ENCODE measurements at regions not wholly inside any gene's neighbourhood (a gene's known extent, or its start where the extent isn't known, plus 50 kb on each side); places are given as distances from the start of the nearest gene placed in this dataset.

DNA sequence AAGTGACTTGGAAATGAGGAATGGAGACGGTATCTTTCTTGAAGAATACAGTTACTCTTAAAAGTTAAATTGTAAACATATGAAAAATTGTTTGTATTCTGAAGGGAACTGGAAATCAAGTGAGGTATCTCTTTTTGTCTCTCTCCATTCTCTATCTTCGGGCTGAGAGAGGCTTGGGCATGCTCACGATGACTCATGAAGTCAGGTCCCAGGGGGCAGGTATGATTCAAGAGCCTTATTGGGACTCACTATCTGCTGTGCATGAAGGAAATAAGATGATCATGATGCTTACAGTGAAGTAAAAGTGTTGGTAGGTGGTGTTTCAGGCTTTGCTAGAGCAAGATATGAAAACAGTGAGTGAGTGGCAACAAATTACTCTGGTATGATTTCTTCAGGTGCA is 200.4 kb upstream of the PITX2 start:
- TF ChIP-seq POLR2A (IDR thresholded peaks at IDR 0.05; ENCODE audit: low read depth, low read length) = no peak
- no peak for TF ChIP-seq POU2F2 (IDR thresholded peaks at IDR 0.05; ENCODE audit: low read depth, low read length)
- no peak for TF ChIP-seq POLR2AphosphoS5 (IDR thresholded peaks at IDR 0.05; ENCODE audit: low read depth, low read length)
- no peak for TF ChIP-seq TAF1 (IDR thresholded peaks at IDR 0.05; ENCODE audit: low read depth, low read length)
- no peak for TF ChIP-seq PAX5 (IDR thresholded peaks at IDR 0.05; ENCODE audit: insufficient read depth, low read length, severe bottlenecking)
- no peak for TF ChIP-seq SPI1 (IDR thresholded peaks at IDR 0.05; ENCODE audit: low read depth, low read length)
